Stomach (tissue), 8 donors: ENCODE measurements at regions not wholly inside any gene's neighbourhood (a gene's known extent, or its start where the extent isn't known, plus 50 kb on each side); places are given as distances from the start of the nearest gene placed in this dataset.
"Not testable (repeated sequence)": the region's sequence is repeated elsewhere in the genome, so short reads cannot be mapped to it uniquely, and the experiment has no call there.

Experiments used
- DNase-seq, 2 donors: peaks; one replicate each; pipeline versions ENCODE4 v3.0.0 to v3.0.0-alpha.2; 2013 to 2019
- H3K27ac ChIP-seq, 5 donors: fragments of 200-600 bp in 4 of 5; sonication (generic) in 4 of 5; one replicate each; pipeline ENCODE4 v1.5.1; 2013 to 2019; ENCODE audit warnings: mild to moderate bottlenecking in 1 of 5, moderate library complexity in 1 of 5
- H3K27me3 ChIP-seq, 3 donors: fragments of 200-600 bp; sonication (generic); one replicate each; pipeline ENCODE4 v1.5.1; 2017 to 2019; ENCODE audit warnings: mixed run types in 1 of 3
- H3K36me3 ChIP-seq, 4 donors: fragments of 200-600 bp; sonication (generic); 1 replicate in 3 of 4; 2 replicates in 1 of 4; pipeline ENCODE4 v1.5.1; 2016 to 2019
- H3K4me1 ChIP-seq, 4 donors: fragments of 200-600 bp; sonication (generic); one replicate each; pipeline ENCODE4 v1.5.1; 2016 to 2019
- H3K4me3 ChIP-seq, 4 donors: fragments of 200-600 bp; sonication (generic) in 3 of 4; one replicate each; pipeline ENCODE4 v1.5.1; 2016 to 2019; ENCODE audit warnings: mild to moderate bottlenecking in 1 of 4
- H3K9me3 ChIP-seq, 4 donors: fragments of 200-600 bp; sonication (generic); one replicate each; pipeline ENCODE4 v1.5.1; 2016 to 2019
- CTCF ChIP-seq, 7 experiments: fragments of 450-650 bp in 4 of 7; fragments of 200-600 bp in 3 of 7; sonication (generic) in 3 of 7; IDR thresholded peaks; one replicate each; pipeline ENCODE4 v1.5.1; 2016 to 2019; ENCODE audit warnings: antibody characterized with exemption in 7 of 7, control low read depth in 2 of 7, mild to moderate bottlenecking in 1 of 7
- EP300 ChIP-seq: sonication (generic); formaldehyde crosslinking; IDR thresholded peaks from one replicate; pipeline ENCODE4 v1.6.1; 2017; ENCODE audit warnings: antibody characterized with exemption
- POLR2A ChIP-seq, 4 donors: fragments of 450-650 bp; IDR thresholded peaks; one replicate each; pipeline ENCODE4 v1.6.1; 2016; ENCODE audit warnings: antibody characterized with exemption in 4 of 4, control low read depth in 2 of 4, mild to moderate bottlenecking in 1 of 4, moderate library complexity in 1 of 4
- POLR2AphosphoS5 ChIP-seq, 3 donors: sonication (generic); formaldehyde crosslinking; IDR thresholded peaks; one replicate each; pipeline ENCODE4 v1.6.1; 2016; ENCODE audit warnings: antibody characterized with exemption in 3 of 3
- WGBS, 5 donors: extraction: QIAGEN DNeasy Blood & Tissue Kit in 3 of 5; methylation state at CpG; one replicate each; pipeline versions ENCODE4 v1.1.5 to v1.1.7; 2013 to 2018; 5-methylcytosine and 5-hydroxymethylcytosine counted together
- intact Hi-C: fragments of 100-400 bp; cut with DNase I; formaldehyde crosslinking; loops from one replicate; pipeline ENCODE4 v1.15.1; 2023; ENCODE audit warnings: low total_unique reads
- donor health status: healthy with polysubstance abuse.
- donor health status: Bipolar disorder and iron deficiency.
- donor health status: healthy.

DNA sequence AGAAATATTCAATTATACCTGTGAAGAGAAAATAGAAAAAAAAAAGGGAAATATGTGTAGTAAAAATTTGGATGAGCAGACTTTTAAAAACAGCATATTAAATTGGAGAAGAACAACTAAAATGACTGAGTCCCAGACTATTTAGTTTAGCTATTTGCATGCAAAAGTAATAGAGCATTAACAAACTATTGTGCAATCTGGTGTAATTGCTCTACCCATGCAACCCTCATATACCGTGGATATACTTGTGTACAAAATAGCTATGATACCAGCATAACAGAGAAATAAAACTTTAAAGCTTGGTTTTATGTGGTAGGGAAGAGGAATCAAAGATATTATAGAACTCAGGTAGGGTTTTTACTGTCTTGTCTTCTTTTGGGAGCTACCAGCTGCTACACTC lies 78.7 kb upstream of the PRDM9 start:
- Histone ChIP-seq H3K4me1 (no peaks in the 10 kb centered on the region), H3K27ac (no peak overlapping the region), H3K36me3 (no peaks in the 10 kb centered on the region), H3K9me3 (peaks cover 0 to 11% (median 0%) of the 10 kb centered on the region in 4 donors), H3K27me3 (no peaks in the 10 kb centered on the region), H3K4me3 (no peak overlapping the region)
- TF ChIP-seq POLR2AphosphoS5 (IDR thresholded peaks at IDR 0.05) (no peak), EP300 (no peak), POLR2A (IDR thresholded peaks at IDR 0.05) (no peak), CTCF (IDR thresholded peaks at IDR 0.05) (no peak)
- intact Hi-C loops, result no loop called here
- WGBS, 5 donors, result 69 to 97% (median 81%) methylated on average over 1 of the region's 1 CpG
- no peak for DNase-seq

DNA sequence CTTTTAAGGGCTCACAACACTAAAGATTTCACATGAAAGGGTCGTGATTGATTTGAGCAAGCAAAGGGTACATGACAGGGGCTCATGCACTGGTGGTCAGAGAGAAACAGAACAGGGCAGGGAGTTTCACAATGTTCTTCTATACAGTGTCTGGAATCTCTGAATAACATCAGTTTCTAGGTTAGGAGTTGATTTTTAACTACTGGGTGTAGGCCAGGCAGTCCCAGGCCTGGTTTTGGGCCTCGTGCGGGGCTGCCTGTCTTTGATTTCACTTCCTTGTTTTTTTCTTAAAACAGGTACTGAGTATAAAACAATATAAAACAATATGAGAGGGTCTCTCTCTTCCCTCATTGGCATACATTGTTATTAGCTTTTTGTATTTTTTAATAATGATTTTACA lies 87.2 kb upstream of the PRDM9 start:
- WGBS, 5 donors, result 61 to 88% (median 70%) methylated on average over 3 of the region's 3 CpGs
- H3K36me3 ChIP-seq, intact Hi-C loops: not testable (repeated sequence)

DNA sequence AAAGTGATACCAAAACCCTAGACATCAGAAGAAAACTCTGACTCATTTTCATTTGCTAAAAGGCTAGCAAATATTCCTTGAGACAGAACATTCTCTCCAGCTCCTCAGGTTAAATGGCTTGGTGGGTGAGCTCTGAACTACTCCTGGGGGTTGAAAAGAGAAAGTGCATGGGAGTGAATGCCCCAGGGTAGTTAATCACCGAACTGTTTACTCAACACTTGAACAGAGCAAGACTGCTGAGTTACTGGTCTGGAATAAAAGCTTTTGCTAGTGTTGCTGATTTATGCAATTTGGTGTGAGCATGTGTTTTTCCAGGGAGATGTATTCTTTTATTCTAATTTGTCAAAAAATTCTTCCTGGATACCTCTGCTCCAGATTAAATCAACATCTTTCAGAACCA lies 88.3 kb upstream of the PRDM9 start:
- H3K36me3 ChIP-seq, result no peaks in the 10 kb centered on the region
- H3K27me3 ChIP-seq, result no peaks in the 10 kb centered on the region
- H3K4me3 ChIP-seq, result no peak overlapping the region
- H3K4me1 ChIP-seq, result no peaks in the 10 kb centered on the region
- WGBS, 5 donors, result 31 to 48% (median 40%) methylated on average over 1 of the region's 1 CpG
- TF ChIP-seq POLR2A (IDR thresholded peaks at IDR 0.05) (no peak), CTCF (IDR thresholded peaks at IDR 0.05) (no peak), POLR2AphosphoS5 (IDR thresholded peaks at IDR 0.05) (no peak), EP300 (no peak)
- intact Hi-C loops, result no loop called here
- DNase-seq, result peak in 1 of 2 donors; percentile 40
- no peaks in the 10 kb centered on the region for H3K9me3 ChIP-seq
- no peak overlapping the region for H3K27ac ChIP-seq

More for the DNA sequence above, 87.2 kb upstream of the PRDM9 start:
- DNase-seq, H3K4me1 ChIP-seq, H3K27me3 ChIP-seq, H3K4me3 ChIP-seq, H3K27ac ChIP-seq: not testable (repeated sequence)
- H3K9me3 ChIP-seq, result peaks cover 0 to 10% (median 0%) of the 10 kb centered on the region in 4 donors

DNA sequence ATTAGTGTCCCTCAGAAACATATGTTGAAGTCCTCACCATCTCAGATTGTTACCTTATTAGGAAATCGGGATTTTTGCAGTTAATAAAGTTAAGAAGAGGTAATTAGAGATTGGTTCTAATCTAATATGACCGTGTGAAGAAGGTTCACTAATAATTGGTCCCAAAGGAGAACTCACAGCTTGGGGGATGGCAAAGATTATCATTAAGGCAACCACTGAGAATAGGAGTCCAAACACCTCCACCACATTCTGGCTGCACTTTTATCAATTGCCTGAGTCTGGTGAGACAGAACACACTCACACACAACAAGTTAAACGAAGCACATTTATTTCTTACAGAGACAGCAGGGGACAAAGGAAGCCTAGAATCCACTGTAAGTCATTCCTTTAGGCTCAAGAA lies 94.9 kb upstream of the PRDM9 start:
- Histone ChIP-seq H3K4me3 (no peak overlapping the region), H3K4me1 (no peaks in the 10 kb centered on the region), H3K9me3 (no peaks in the 10 kb centered on the region), H3K36me3 (no peaks in the 10 kb centered on the region), H3K27me3 (no peaks in the 10 kb centered on the region), H3K27ac (no peak overlapping the region)
- no peak for DNase-seq
- 51 to 68% (median 61%) methylated on average over 3 of the region's 3 CpGs for WGBS, 5 donors
- TF ChIP-seq POLR2AphosphoS5 (IDR thresholded peaks at IDR 0.05), result no peak
- no peak for TF ChIP-seq CTCF (IDR thresholded peaks at IDR 0.05)
- no peak for TF ChIP-seq POLR2A (IDR thresholded peaks at IDR 0.05)
- TF ChIP-seq EP300, result no peak
- intact Hi-C loops, result no loop called here

DNA sequence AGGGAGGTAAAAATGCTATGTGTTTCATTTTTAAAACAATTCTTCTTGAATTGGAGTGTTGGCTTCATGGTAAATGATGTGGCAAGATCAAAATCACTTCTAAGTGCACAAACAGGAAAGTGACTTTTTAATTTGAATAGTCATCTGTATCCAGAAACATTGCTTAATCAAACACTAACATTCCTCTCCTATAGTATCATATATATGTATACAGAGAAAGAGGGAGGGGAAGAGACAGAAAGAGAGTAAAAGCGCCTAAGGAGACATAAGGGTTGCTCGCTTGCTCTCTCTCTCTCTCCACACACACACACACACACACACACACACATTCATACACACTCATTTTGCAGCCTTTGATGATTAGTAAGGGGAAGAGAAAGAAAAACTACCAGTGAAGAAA lies 95.4 kb upstream of the PRDM9 start:
- Histone ChIP-seq H3K27ac (no peak overlapping the region), H3K36me3 (no peaks in the 10 kb centered on the region), H3K9me3 (no peaks in the 10 kb centered on the region), H3K4me1 (no peaks in the 10 kb centered on the region), H3K4me3 (no peak overlapping the region), H3K27me3 (no peaks in the 10 kb centered on the region)
- intact Hi-C loops, result no loop called here
- 47 to 76% (median 60%) methylated on average over 2 of the region's 2 CpGs for WGBS, 5 donors
- TF ChIP-seq EP300 (no peak), POLR2A (IDR thresholded peaks at IDR 0.05) (no peak), CTCF (IDR thresholded peaks at IDR 0.05) (no peak)
- no peak for DNase-seq
